Kidney epithelial cell (primary cell): ENCODE measurements at regions not wholly inside any gene's neighbourhood (a gene's known extent, or its start where the extent isn't known, plus 50 kb on each side); places are given as distances from the start of the nearest gene placed in this dataset.

Experiments used
- DNase-seq: peaks from one replicate; pipeline ENCODE4 v3.0.0-alpha.2; 2010; ENCODE audit warnings: low read depth
- H3K27me3 ChIP-seq: 2 replicates; pipeline ENCODE4 v1.6.0; 2011; ENCODE audit warnings: low read length; ENCODE audit not compliant: control insufficient read depth, insufficient read depth
- H3K36me3 ChIP-seq: 2 replicates; pipeline ENCODE4 v1.5.1; 2011; ENCODE audit warnings: low read length; ENCODE audit not compliant: control insufficient read depth, insufficient read depth
- H3K4me3 ChIP-seq: 2 replicates; pipeline ENCODE4 v1.5.1; 2011; ENCODE audit warnings: low read depth, mild to moderate bottlenecking, control low read depth, low read length
- CTCF ChIP-seq: IDR thresholded peaks from 2 replicates; pipeline ENCODE4 v1.5.1; 2011; ENCODE audit warnings: mild to moderate bottlenecking, moderate library complexity, low read length, control low read depth, inconsistent platforms; ENCODE audit not compliant: insufficient read depth, poor library complexity, severe bottlenecking

GRCh38 chr4:1533501-1534064, 127.3 kb upstream of the NKX1-1 start:
- no peak for TF ChIP-seq CTCF
- Histone ChIP-seq H3K36me3 (no peaks in the 10 kb centered on the region), H3K4me3 (no peak overlapping the region), H3K27me3 (peaks cover 50% of the 10 kb centered on the region)
- DNase-seq: no peak

- no peak for TF ChIP-seq CTCF
- DNase-seq: no peak
- Histone ChIP-seq H3K27me3 (peaks cover 53% of the 10 kb centered on the region), H3K4me3 (no peak overlapping the region), H3K36me3 (no peaks in the 10 kb centered on the region)
Measured at GRCh38 chr4:1532549-1533395, 126.5 kb upstream of the NKX1-1 start.

- no peaks in the 10 kb centered on the region for H3K36me3 ChIP-seq
- no peak for TF ChIP-seq CTCF
- H3K27me3 ChIP-seq: peaks cover 53% of the 10 kb centered on the region
- no peak for DNase-seq
- no peak overlapping the region for H3K4me3 ChIP-seq
Measured at GRCh38 chr4:1531683-1532548, 125.7 kb upstream of the NKX1-1 start.

GRCh38 chr4:1530356-1530755, 124.1 kb upstream of the NKX1-1 start:
- Histone ChIP-seq H3K4me3 (no peak overlapping the region), H3K36me3 (no peaks in the 10 kb centered on the region), H3K27me3 (peaks cover 51% of the 10 kb centered on the region)
- no peak for TF ChIP-seq CTCF
- no peak for DNase-seq

- no peak overlapping the region for H3K4me3 ChIP-seq
- no peak for TF ChIP-seq CTCF
- H3K36me3 ChIP-seq: no peaks in the 10 kb centered on the region
- DNase-seq: no peak
- peaks cover 35% of the 10 kb centered on the region for H3K27me3 ChIP-seq
Measured at GRCh38 chr4:1524761-1525160, 118.5 kb upstream of the NKX1-1 start.
